Right lobe of liver (tissue), 6 donors: ENCODE measurements at regions not wholly inside any gene's neighbourhood (a gene's known extent, or its start where the extent isn't known, plus 50 kb on each side); places are given as distances from the start of the nearest gene placed in this dataset.

Experiments used
- ATAC-seq, 4 donors: fragments of 200-7000 bp; cut with Tn5 transposase; one replicate each; pipeline ENCODE4 v1.9.1; 2020; ENCODE audit warnings: mild to moderate bottlenecking in 4 of 4, moderate library complexity in 4 of 4
- DNase-seq, 3 donors: peaks; one replicate each; pipeline ENCODE4 v3.0.0-alpha.2; 2020
- H3K27ac ChIP-seq, 3 donors: fragments of 200-600 bp; one replicate each; pipeline ENCODE4 v1.8.0; 2022
- H3K27me3 ChIP-seq, 2 donors: fragments of 200-600 bp; one replicate each; pipeline ENCODE4 v1.8.0; 2022
- H3K36me3 ChIP-seq, 4 donors: fragments of 200-600 bp; sonication (generic) in 1 of 4; one replicate each; pipeline versions ENCODE4 v1.5.1 to v1.8.0; 2017 to 2022; ENCODE audit warnings: control low read depth in 1 of 4
- H3K4me1 ChIP-seq, 4 donors: fragments of 200-600 bp; sonication (generic) in 1 of 4; one replicate each; pipeline versions ENCODE4 v1.5.1 to v1.8.0; 2017 to 2022; ENCODE audit warnings: control low read depth in 1 of 4
- H3K4me3 ChIP-seq, 3 donors: fragments of 200-600 bp; one replicate each; pipeline ENCODE4 v1.8.0; 2022
- H3K9me3 ChIP-seq, 4 donors: fragments of 200-600 bp; sonication (generic) in 1 of 4; one replicate each; pipeline versions ENCODE4 v1.5.1 to v1.8.0; 2017 to 2022; ENCODE audit warnings: control low read depth in 1 of 4
- CTCF ChIP-seq, 4 donors: fragments of 200-600 bp in 3 of 4; fragments of 450-650 bp in 1 of 4; IDR thresholded peaks; one replicate each; pipeline versions ENCODE4 v1.5.1 to v1.8.0; 2016 to 2022; ENCODE audit warnings: antibody characterized with exemption in 4 of 4, mild to moderate bottlenecking in 2 of 4
- POLR2A ChIP-seq: fragments of 450-650 bp; IDR thresholded peaks from one replicate; pipeline ENCODE4 v1.6.1; 2017; ENCODE audit warnings: antibody characterized with exemption, mild to moderate bottlenecking
- WGBS: methylation state at CpG from one replicate; pipeline ENCODE4 v1.1.6; 2018; ENCODE audit warnings: low coverage, low lambda C conversion rate; ENCODE audit not compliant: insufficient coverage; ENCODE audit errors: missing lambda C conversion rate; 5-methylcytosine and 5-hydroxymethylcytosine counted together
- intact Hi-C, 2 donors: fragments of 100-400 bp; cut with DNase I; formaldehyde crosslinking; loops; one replicate each; pipeline versions ENCODE4 v1.11.2 to v1.14.1; 2022
- donor health status: DM: no; HTN: yes; CAD: no.
- donor health status: DM: no; HTN: no; CAD: no.
- donor health status: DM: no; HTN: no; CAD: no.
- donor health status: DM: no; HTN: yes; CAD: no.
- donor health status: DM: no; HTN: yes; CAD: no.

- WGBS: 64% methylated on average over 2 of the region's 2 CpGs
- Histone ChIP-seq H3K4me1 (no peaks in the 10 kb centered on the region), H3K36me3 (no peaks in the 10 kb centered on the region), H3K27ac (no peak overlapping the region), H3K9me3 (no peaks in the 10 kb centered on the region), H3K4me3 (no peak overlapping the region), H3K27me3 (no peaks in the 10 kb centered on the region)
- TF ChIP-seq POLR2A: no peak
- no peak for TF ChIP-seq CTCF (IDR thresholded peaks at IDR 0.05)
- DNase-seq (no peak), ATAC-seq (no peak)
- intact Hi-C loops: no loop called here
These were observed 77.7 kb upstream of the CACNA1E start for GRCh38 chr1:181405584-181405983.

GRCh38 chr1:181406989-181407388 is 76.3 kb upstream of the CACNA1E start:
- DNase-seq (no peak), ATAC-seq (no peak)
- Histone ChIP-seq H3K36me3 (no peaks in the 10 kb centered on the region), H3K27ac (no peak overlapping the region), H3K9me3 (no peaks in the 10 kb centered on the region), H3K4me1 (no peaks in the 10 kb centered on the region), H3K27me3 (no peaks in the 10 kb centered on the region), H3K4me3 (no peak overlapping the region)
- intact Hi-C loops: no loop called here
- no peak for TF ChIP-seq POLR2A
- TF ChIP-seq CTCF (IDR thresholded peaks at IDR 0.05): no peak
- WGBS: no CpG with 5 or more reads among the region's 2 CpGs

- WGBS: 26% methylated on average over 5 of the region's 7 CpGs
- Histone ChIP-seq H3K36me3 (no peaks in the 10 kb centered on the region), H3K27me3 (no peaks in the 10 kb centered on the region), H3K4me1 (no peaks in the 10 kb centered on the region), H3K4me3 (no peak overlapping the region), H3K27ac (no peak overlapping the region), H3K9me3 (no peaks in the 10 kb centered on the region)
- DNase-seq: no peak
- TF ChIP-seq POLR2A (no peak), CTCF (IDR thresholded peaks at IDR 0.05) (no peak)
- no peak for ATAC-seq
- intact Hi-C loops: no loop called here
These were observed 73.3 kb upstream of the CACNA1E start for GRCh38 chr1:181409981-181410380.

- DNase-seq (no peak), ATAC-seq (no peak)
- no peaks in the 10 kb centered on the region for H3K9me3 ChIP-seq
- no peaks in the 10 kb centered on the region for H3K4me1 ChIP-seq
- intact Hi-C loops: no loop called here
- no peaks in the 10 kb centered on the region for H3K36me3 ChIP-seq
- H3K4me3 ChIP-seq: no peak overlapping the region
- no peak overlapping the region for H3K27ac ChIP-seq
- no peaks in the 10 kb centered on the region for H3K27me3 ChIP-seq
- no peak for TF ChIP-seq CTCF (IDR thresholded peaks at IDR 0.05)
- no peak for TF ChIP-seq POLR2A
- WGBS: 72% methylated on average over 2 of the region's 9 CpGs
These were observed 70.6 kb upstream of the CACNA1E start for GRCh38 chr1:181412746-181413145.

- intact Hi-C loops: no loop called here
- WGBS: 80% methylated on average over 5 of the region's 56 CpGs
- no peak for TF ChIP-seq CTCF (IDR thresholded peaks at IDR 0.05)
- TF ChIP-seq POLR2A: no peak
- H3K27me3 ChIP-seq: no peaks in the 10 kb centered on the region
- H3K4me3 ChIP-seq: no peak overlapping the region
- no peaks in the 10 kb centered on the region for H3K4me1 ChIP-seq
- H3K36me3 ChIP-seq: no peaks in the 10 kb centered on the region
- DNase-seq: no peak
- ATAC-seq: peak in 1 of 4 donors; percentile 20
- H3K9me3 ChIP-seq: no peaks in the 10 kb centered on the region
- no peak overlapping the region for H3K27ac ChIP-seq
These were observed 70.0 kb upstream of the CACNA1E start for GRCh38 chr1:181413195-181413815.
